GM23338 (cell line): ENCODE measurements at regions not wholly inside any gene's neighbourhood (a gene's known extent, or its start where the extent isn't known, plus 50 kb on each side); places are given as distances from the start of the nearest gene placed in this dataset.

ENCODE experiments used
- ATAC-seq: fragments of 200-7000 bp; cut with Tn5 transposase; 3 replicates; pipeline ENCODE4 v1.9.1; 2020
- DNase-seq: peaks from one replicate; pipeline ENCODE4 v3.0.0-alpha.2; 2015; ENCODE audit warnings: low spot score
- H2AFZ ChIP-seq: fragments of 200-600 bp; sonication (generic); 2 replicates; pipeline ENCODE4 v1.8.0; 2016; ENCODE audit warnings: antibody characterized with exemption, mild to moderate bottlenecking, moderate library complexity
- H3F3A ChIP-seq: fragments of 200-600 bp; sonication (generic); replicated peaks from 2 replicates; pipeline ENCODE4 v1.8.0; 2017; ENCODE audit warnings: antibody characterized with exemption, mixed run types, low read depth
- H3K27ac ChIP-seq: fragments of 200-600 bp; sonication (generic); 2 replicates; pipeline ENCODE4 v1.6.1; 2016; ENCODE audit warnings: low read depth
- H3K27me3 ChIP-seq: fragments of 200-600 bp; sonication (generic); 2 replicates; pipeline ENCODE4 v1.8.0; 2016; ENCODE audit warnings: mild to moderate bottlenecking, mixed run types, moderate library complexity; ENCODE audit not compliant: insufficient read depth
- H3K36me3 ChIP-seq: fragments of 200-600 bp; sonication (generic); 2 replicates; pipeline ENCODE4 v1.8.0; 2016; ENCODE audit warnings: mild to moderate bottlenecking; ENCODE audit not compliant: insufficient read depth
- H3K4me1 ChIP-seq: fragments of 200-600 bp; sonication (generic); 2 replicates; pipeline ENCODE4 v1.8.0; 2016; ENCODE audit warnings: mild to moderate bottlenecking, moderate library complexity; ENCODE audit not compliant: insufficient read depth
- H3K4me2 ChIP-seq: fragments of 200-600 bp; sonication (generic); 2 replicates; pipeline ENCODE4 v1.7.1; 2017; ENCODE audit warnings: mixed run types
- H3K4me3 ChIP-seq: fragments of 200-600 bp; sonication (generic); 2 replicates; pipeline ENCODE4 v1.6.1; 2016; ENCODE audit warnings: mixed run types
- H3K79me2 ChIP-seq: fragments of 200-600 bp; sonication (generic); replicated peaks from 2 replicates; pipeline ENCODE4 v1.8.0; 2017; ENCODE audit warnings: mild to moderate bottlenecking; ENCODE audit not compliant: insufficient read depth
- H3K9me2 ChIP-seq: fragments of 200-600 bp; sonication (generic); 2 replicates; pipeline ENCODE4 v1.8.0; 2017; ENCODE audit not compliant: insufficient read depth
- H4K20me1 ChIP-seq: fragments of 200-600 bp; sonication (generic); replicated peaks from 2 replicates; pipeline ENCODE4 v1.8.0; 2017; ENCODE audit warnings: mild to moderate bottlenecking; ENCODE audit not compliant: insufficient read depth
- H3K27ac Mint-ChIP-seq: 2 replicates; pipeline ENCODE4 v1.8.0; 2020; ENCODE audit warnings: inconsistent platforms, mild to moderate bottlenecking, moderate library complexity, mixed read lengths
- H3K27me3 Mint-ChIP-seq: 3 replicates; pipeline ENCODE4 v1.8.0; 2022; ENCODE audit warnings: low read depth, mild to moderate bottlenecking, moderate library complexity, mixed read lengths, inconsistent platforms; ENCODE audit not compliant: insufficient read depth, poor library complexity
- H3K36me3 Mint-ChIP-seq: 3 replicates; pipeline ENCODE4 v1.8.0; 2021; ENCODE audit warnings: low read depth, mild to moderate bottlenecking, inconsistent platforms, moderate library complexity, mixed read lengths
- H3K4me1 Mint-ChIP-seq: 3 replicates; pipeline ENCODE4 v1.8.0; 2020; ENCODE audit warnings: mild to moderate bottlenecking, inconsistent platforms, mixed read lengths
- H3K4me3 Mint-ChIP-seq: 3 replicates; pipeline ENCODE4 v1.8.0; 2021; ENCODE audit warnings: moderate library complexity, mild to moderate bottlenecking, inconsistent platforms, mixed read lengths
- H3K9me3 Mint-ChIP-seq: 3 replicates; pipeline ENCODE4 v1.8.0; 2020; ENCODE audit warnings: moderate library complexity, mild to moderate bottlenecking, inconsistent platforms, mixed read lengths
- CREB1 ChIP-seq: fragments of 250-450 bp; sonication (Bioruptor Pico); IDR thresholded peaks from 2 replicates; pipeline ENCODE4 v1.5.0; 2020; ENCODE audit warnings: low read depth, mild to moderate bottlenecking, moderate library complexity
- EZH2phosphoT487 ChIP-seq: fragments of 200-600 bp; sonication (generic); IDR thresholded peaks from one replicate; pipeline ENCODE4 v1.8.1; 2018; ENCODE audit warnings: antibody characterized with exemption; ENCODE audit not compliant: unreplicated experiment
- JUNB ChIP-seq: IDR thresholded peaks from one replicate; pipeline ENCODE4 v1.6.1; 2016; ENCODE audit warnings: antibody characterized with exemption; ENCODE audit not compliant: unreplicated experiment
- NANOG ChIP-seq: IDR thresholded peaks from 2 replicates; pipeline ENCODE4 v1.6.1; 2016; ENCODE audit warnings: antibody characterized with exemption, borderline replicate concordance
- POLR2AphosphoS5 ChIP-seq: IDR thresholded peaks from 2 replicates; pipeline ENCODE4 v1.6.1; 2016; ENCODE audit warnings: antibody characterized with exemption, low read depth
- ZNF114 ChIP-seq: fragments of 250-450 bp; sonication (Bioruptor Pico); IDR thresholded peaks from 2 replicates; pipeline ENCODE4 v1.5.0; 2020; ENCODE audit warnings: mild to moderate bottlenecking, moderate library complexity
- ZNF331 ChIP-seq: fragments of 250-450 bp; sonication (Bioruptor Pico); IDR thresholded peaks from 2 replicates; pipeline ENCODE4 v1.5.0; 2020; ENCODE audit warnings: low read depth, mild to moderate bottlenecking, moderate library complexity
- TF ChIP-seq, protein P1 (sequence below), 2 experiments: fragments of 200-600 bp in 1 of 2; sonication (generic) in 1 of 2; conservative IDR thresholded peaks; 2 replicates each; pipeline versions ENCODE4 v1.5.1 to v1.6.1; 2016 to 2017; ENCODE audit warnings: antibody characterized with exemption in 2 of 2, low read depth in 2 of 2, mild to moderate bottlenecking in 2 of 2, moderate library complexity in 1 of 2
- TF ChIP-seq, protein P2 (sequence below): IDR thresholded peaks from 2 replicates; pipeline ENCODE4 v1.6.1; 2016; ENCODE audit warnings: antibody characterized with exemption
- TF ChIP-seq, protein P3 (sequence below): IDR thresholded peaks from one replicate; pipeline ENCODE4 v1.6.1; 2018; ENCODE audit warnings: antibody characterized with exemption; ENCODE audit not compliant: unreplicated experiment

DNA sequence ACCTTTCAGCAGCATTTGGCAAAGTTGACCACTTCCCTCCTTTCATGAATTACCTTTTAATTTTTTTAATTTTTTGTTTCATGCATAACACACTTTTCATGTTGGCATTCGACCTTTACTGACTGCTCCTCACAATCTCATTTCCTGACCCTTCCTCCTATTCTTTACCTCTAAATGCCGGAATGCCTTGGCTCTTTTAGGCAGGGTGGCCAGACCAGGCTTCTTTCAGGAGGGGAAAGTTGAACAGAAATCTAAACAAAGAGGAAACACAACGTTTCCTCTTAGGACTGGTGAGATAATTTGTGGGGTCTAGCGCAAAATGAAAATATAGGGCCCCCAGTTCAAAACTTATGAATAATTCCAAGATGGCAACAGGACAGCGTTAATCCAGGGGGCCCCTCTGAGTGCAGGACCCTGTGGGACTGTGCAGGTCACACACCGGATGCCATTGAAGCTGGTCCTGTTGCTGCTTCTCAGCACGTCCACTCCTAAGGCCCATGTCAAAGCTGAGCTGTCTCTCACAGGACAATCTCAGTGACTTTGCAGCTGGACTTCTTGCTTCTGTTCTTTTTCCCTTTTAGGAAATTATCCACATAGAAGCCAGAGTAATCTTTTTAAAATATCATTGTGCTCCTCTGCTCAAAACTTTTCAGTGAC is 313.8 kb downstream of the HDGFL1 start:
- ATAC-seq (no peak), DNase-seq (no peak)
- Histone ChIP-seq H3K4me3 (no peak overlapping the region), H3K27ac (no peak overlapping the region), H3K4me1 (peaks cover 14% of the 10 kb centered on the region), H3K27me3 (no peaks in the 10 kb centered on the region), H3F3A (no peaks in the 10 kb centered on the region), H3K79me2 (no peaks in the 10 kb centered on the region), H3K4me2 (no peak overlapping the region), H3K36me3 (no peaks in the 10 kb centered on the region), H3K9me2 (no peaks in the 10 kb centered on the region), H2AFZ (no peak overlapping the region), H4K20me1 (no peaks in the 10 kb centered on the region)
- TF ChIP-seq, protein P1, sequence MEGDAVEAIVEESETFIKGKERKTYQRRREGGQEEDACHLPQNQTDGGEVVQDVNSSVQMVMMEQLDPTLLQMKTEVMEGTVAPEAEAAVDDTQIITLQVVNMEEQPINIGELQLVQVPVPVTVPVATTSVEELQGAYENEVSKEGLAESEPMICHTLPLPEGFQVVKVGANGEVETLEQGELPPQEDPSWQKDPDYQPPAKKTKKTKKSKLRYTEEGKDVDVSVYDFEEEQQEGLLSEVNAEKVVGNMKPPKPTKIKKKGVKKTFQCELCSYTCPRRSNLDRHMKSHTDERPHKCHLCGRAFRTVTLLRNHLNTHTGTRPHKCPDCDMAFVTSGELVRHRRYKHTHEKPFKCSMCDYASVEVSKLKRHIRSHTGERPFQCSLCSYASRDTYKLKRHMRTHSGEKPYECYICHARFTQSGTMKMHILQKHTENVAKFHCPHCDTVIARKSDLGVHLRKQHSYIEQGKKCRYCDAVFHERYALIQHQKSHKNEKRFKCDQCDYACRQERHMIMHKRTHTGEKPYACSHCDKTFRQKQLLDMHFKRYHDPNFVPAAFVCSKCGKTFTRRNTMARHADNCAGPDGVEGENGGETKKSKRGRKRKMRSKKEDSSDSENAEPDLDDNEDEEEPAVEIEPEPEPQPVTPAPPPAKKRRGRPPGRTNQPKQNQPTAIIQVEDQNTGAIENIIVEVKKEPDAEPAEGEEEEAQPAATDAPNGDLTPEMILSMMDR (conservative IDR thresholded peaks at IDR 0.05; ENCODE audit: low read depth in 2 of 2) = no peak
- TF ChIP-seq CREB1 (CRISPR knock-in tag) (no peak), POLR2AphosphoS5 (no peak)
- TF ChIP-seq, protein P2, sequence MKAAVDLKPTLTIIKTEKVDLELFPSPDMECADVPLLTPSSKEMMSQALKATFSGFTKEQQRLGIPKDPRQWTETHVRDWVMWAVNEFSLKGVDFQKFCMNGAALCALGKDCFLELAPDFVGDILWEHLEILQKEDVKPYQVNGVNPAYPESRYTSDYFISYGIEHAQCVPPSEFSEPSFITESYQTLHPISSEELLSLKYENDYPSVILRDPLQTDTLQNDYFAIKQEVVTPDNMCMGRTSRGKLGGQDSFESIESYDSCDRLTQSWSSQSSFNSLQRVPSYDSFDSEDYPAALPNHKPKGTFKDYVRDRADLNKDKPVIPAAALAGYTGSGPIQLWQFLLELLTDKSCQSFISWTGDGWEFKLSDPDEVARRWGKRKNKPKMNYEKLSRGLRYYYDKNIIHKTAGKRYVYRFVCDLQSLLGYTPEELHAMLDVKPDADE = no peak
- no peaks in the 10 kb centered on the region for H3K27me3 Mint-ChIP-seq
- H3K36me3 Mint-ChIP-seq = no peaks in the 10 kb centered on the region
- H3K4me1 Mint-ChIP-seq = peaks cover 37% of the 10 kb centered on the region
- no peak overlapping the region for H3K4me3 Mint-ChIP-seq
- H3K27ac Mint-ChIP-seq = no peak overlapping the region
- H3K9me3 Mint-ChIP-seq = no peaks in the 10 kb centered on the region

DNA sequence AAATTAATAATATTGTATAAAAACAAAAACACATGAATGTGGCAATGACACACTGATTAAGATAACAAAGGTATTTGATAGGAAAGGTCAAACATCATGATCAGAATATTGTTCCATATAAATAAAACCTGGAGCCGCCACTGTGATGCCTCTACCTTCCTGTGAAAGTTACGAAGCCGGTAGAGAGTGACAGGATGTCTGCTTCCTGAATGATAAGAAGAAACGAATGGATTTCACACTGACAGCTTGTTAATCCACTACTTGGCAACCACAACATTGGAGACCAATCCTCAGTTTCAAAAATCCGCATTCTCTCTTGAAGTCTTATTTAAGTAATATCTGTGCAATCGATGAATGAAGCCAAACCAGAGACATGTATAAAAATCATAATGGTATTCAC is 315.1 kb downstream of the HDGFL1 start:
- Mint-ChIP-seq H3K4me1 (peaks cover 28% of the 10 kb centered on the region), H3K27me3 (no peaks in the 10 kb centered on the region), H3K36me3 (no peaks in the 10 kb centered on the region), H3K27ac (no peak overlapping the region), H3K4me3 (no peak overlapping the region), H3K9me3 (no peaks in the 10 kb centered on the region)
- Histone ChIP-seq H3K27ac (no peak overlapping the region), H3F3A (no peaks in the 10 kb centered on the region), H3K4me2 (no peak overlapping the region), H3K27me3 (no peaks in the 10 kb centered on the region), H3K4me3 (no peak overlapping the region), H3K9me2 (no peaks in the 10 kb centered on the region), H2AFZ (no peak overlapping the region), H3K36me3 (no peaks in the 10 kb centered on the region), H3K4me1 (peaks cover 7% of the 10 kb centered on the region; the same call in 1 of the 2 replicates), H4K20me1 (no peaks in the 10 kb centered on the region), H3K79me2 (no peaks in the 10 kb centered on the region)
- TF ChIP-seq ZNF331 (no peak), CREB1 (CRISPR knock-in tag) (no peak), JUNB (no peak), EZH2phosphoT487 (no peak), POLR2AphosphoS5 (no peak), ZNF114 (CRISPR knock-in tag) (no peak), NANOG (no peak)
- TF ChIP-seq, protein P3, sequence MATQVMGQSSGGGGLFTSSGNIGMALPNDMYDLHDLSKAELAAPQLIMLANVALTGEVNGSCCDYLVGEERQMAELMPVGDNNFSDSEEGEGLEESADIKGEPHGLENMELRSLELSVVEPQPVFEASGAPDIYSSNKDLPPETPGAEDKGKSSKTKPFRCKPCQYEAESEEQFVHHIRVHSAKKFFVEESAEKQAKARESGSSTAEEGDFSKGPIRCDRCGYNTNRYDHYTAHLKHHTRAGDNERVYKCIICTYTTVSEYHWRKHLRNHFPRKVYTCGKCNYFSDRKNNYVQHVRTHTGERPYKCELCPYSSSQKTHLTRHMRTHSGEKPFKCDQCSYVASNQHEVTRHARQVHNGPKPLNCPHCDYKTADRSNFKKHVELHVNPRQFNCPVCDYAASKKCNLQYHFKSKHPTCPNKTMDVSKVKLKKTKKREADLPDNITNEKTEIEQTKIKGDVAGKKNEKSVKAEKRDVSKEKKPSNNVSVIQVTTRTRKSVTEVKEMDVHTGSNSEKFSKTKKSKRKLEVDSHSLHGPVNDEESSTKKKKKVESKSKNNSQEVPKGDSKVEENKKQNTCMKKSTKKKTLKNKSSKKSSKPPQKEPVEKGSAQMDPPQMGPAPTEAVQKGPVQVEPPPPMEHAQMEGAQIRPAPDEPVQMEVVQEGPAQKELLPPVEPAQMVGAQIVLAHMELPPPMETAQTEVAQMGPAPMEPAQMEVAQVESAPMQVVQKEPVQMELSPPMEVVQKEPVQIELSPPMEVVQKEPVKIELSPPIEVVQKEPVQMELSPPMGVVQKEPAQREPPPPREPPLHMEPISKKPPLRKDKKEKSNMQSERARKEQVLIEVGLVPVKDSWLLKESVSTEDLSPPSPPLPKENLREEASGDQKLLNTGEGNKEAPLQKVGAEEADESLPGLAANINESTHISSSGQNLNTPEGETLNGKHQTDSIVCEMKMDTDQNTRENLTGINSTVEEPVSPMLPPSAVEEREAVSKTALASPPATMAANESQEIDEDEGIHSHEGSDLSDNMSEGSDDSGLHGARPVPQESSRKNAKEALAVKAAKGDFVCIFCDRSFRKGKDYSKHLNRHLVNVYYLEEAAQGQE = no peak
- TF ChIP-seq, protein P1 (conservative IDR thresholded peaks at IDR 0.05; ENCODE audit: low read depth in 2 of 2) = no peak
- no peak for DNase-seq
- no peak for ATAC-seq
